Ishikawa (cell line): ENCODE measurements at regions not wholly inside any gene's neighbourhood (a gene's known extent, or its start where the extent isn't known, plus 50 kb on each side); places are given as distances from the start of the nearest gene placed in this dataset.

Experiments
- CEBPB ChIP-seq: IDR thresholded peaks from 2 replicates; pipeline ENCODE4 v1.6.1; 2012
- CREB1 ChIP-seq: IDR thresholded peaks from 2 replicates; pipeline ENCODE4 v1.6.1; 2012; ENCODE audit warnings: low read depth
- EP300 ChIP-seq: IDR thresholded peaks from 2 replicates; pipeline ENCODE4 v1.6.1; 2012; ENCODE audit warnings: borderline replicate concordance
- FOXM1 ChIP-seq: IDR thresholded peaks from 2 replicates; pipeline ENCODE4 v1.6.1; 2012; ENCODE audit warnings: low read depth, borderline replicate concordance
- RAD21 ChIP-seq: IDR thresholded peaks from 2 replicates; pipeline ENCODE4 v1.6.1; 2012; ENCODE audit warnings: low read depth
- REST ChIP-seq: IDR thresholded peaks from 2 replicates; pipeline ENCODE4 v1.6.1; 2012; ENCODE audit warnings: low read depth, mild to moderate bottlenecking
- TCF12 ChIP-seq: IDR thresholded peaks from 2 replicates; pipeline ENCODE4 v1.6.1; 2012; ENCODE audit warnings: low read depth
- TEAD4 ChIP-seq: IDR thresholded peaks from 2 replicates; pipeline ENCODE4 v1.6.1; 2012
- USF1 ChIP-seq: IDR thresholded peaks from 2 replicates; pipeline ENCODE4 v1.6.1; 2012

- no peak for TF ChIP-seq EP300
- no peak for TF ChIP-seq FOXM1
- no peak for TF ChIP-seq CEBPB
- no peak for TF ChIP-seq TEAD4
- TF ChIP-seq RAD21: no peak
- TF ChIP-seq TCF12: no peak
- TF ChIP-seq USF1: no peak
- TF ChIP-seq REST: no peak
- TF ChIP-seq CREB1: no peak
These were observed 144.3 kb upstream of the ADARB2 start for GRCh38 chr10:1881636-1882035.
